ENCODE measurements at regions not wholly inside any gene's neighbourhood (a gene's known extent, or its start where the extent isn't known, plus 50 kb on each side); places are given as distances from the start of the nearest gene placed in this dataset.
A peak's percentile ranks its signal among the peaks of the same experiment; 100 is the strongest.

GRCh38 chr15:81480645-81481053 is 106.6 kb upstream of the TMC3 start:
- TF ChIP-seq POLR2A (IDR thresholded peaks at IDR 0.05) = no peak
- TF ChIP-seq, protein P1, sequence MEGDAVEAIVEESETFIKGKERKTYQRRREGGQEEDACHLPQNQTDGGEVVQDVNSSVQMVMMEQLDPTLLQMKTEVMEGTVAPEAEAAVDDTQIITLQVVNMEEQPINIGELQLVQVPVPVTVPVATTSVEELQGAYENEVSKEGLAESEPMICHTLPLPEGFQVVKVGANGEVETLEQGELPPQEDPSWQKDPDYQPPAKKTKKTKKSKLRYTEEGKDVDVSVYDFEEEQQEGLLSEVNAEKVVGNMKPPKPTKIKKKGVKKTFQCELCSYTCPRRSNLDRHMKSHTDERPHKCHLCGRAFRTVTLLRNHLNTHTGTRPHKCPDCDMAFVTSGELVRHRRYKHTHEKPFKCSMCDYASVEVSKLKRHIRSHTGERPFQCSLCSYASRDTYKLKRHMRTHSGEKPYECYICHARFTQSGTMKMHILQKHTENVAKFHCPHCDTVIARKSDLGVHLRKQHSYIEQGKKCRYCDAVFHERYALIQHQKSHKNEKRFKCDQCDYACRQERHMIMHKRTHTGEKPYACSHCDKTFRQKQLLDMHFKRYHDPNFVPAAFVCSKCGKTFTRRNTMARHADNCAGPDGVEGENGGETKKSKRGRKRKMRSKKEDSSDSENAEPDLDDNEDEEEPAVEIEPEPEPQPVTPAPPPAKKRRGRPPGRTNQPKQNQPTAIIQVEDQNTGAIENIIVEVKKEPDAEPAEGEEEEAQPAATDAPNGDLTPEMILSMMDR (IDR thresholded peaks at IDR 0.05) = peak; percentile 69 to 86 (median 84)
